ENCODE measurements at regions not wholly inside any gene's neighbourhood (a gene's known extent, or its start where the extent isn't known, plus 50 kb on each side); places are given as distances from the start of the nearest gene placed in this dataset.

GRCh38 chr11:90349731-90350130 lies 126.9 kb upstream of the CHORDC1 start:
- WGBS (ENCODE audit: extremely low coverage, insufficient coverage, low lambda C conversion rate): no CpG with 5 or more reads among the region's 1 CpG

DNA sequence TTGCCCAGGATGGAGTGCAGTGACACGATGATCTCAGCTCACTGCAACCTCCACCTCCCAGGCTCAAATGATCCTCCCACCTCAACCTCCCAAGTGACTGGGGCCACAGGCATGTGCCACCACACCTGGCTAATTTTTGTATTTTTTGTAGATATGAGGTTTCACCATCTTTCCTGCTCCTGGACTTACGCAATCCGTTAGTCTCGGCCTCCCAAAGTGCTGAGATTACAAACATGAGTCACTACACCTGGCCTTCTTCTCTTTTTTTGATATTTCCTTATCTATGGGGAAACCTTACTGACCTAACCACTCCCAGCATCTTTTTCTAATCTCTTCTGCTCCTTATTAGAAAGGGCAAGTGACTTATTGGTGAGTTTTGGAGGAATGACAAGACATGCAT lies 121.7 kb upstream of the CHORDC1 start:
- no CpG with 5 or more reads among the region's 4 CpGs for WGBS (ENCODE audit: extremely low coverage, insufficient coverage, low lambda C conversion rate)
- Histone ChIP-seq H3K27me3 (ENCODE audit: insufficient read depth, low read length, poor library complexity) (no peaks in the 10 kb centered on the region), H3K4me3 (ENCODE audit: low read length) (no peak overlapping the region), H3K79me1 (ENCODE audit: low read length) (no peaks in the 10 kb centered on the region), H3K27ac (ENCODE audit: low read depth, low read length) (no peak overlapping the region), H2AK5ac (ENCODE audit: low read length) (no peak overlapping the region), H3K9ac (ENCODE audit: low read length) (no peak overlapping the region), H3K4me1 (ENCODE audit: control insufficient read depth, low read depth, low read length) (no peaks in the 10 kb centered on the region), H3K4me2 (ENCODE audit: low read length) (no peak overlapping the region), H2BK15ac (replicated peaks; ENCODE audit: low read depth) (no peak overlapping the region), H3K36me3 (ENCODE audit: control insufficient read depth, insufficient read depth, low read length) (no peaks in the 10 kb centered on the region), H3K23ac (ENCODE audit: low read length) (no peak overlapping the region), H2BK120ac (ENCODE audit: low read depth, low read length) (no peak overlapping the region), H3K18ac (ENCODE audit: low read length) (no peak overlapping the region), H4K5ac (ENCODE audit: low read length) (no peak overlapping the region), H2BK5ac (ENCODE audit: low read length) (no peak overlapping the region), H4K8ac (ENCODE audit: low read depth, low read length) (no peak overlapping the region), H3K4ac (ENCODE audit: low read depth, low read length) (no peak overlapping the region), H3K79me2 (ENCODE audit: control insufficient read depth, insufficient read depth, low read length) (no peaks in the 10 kb centered on the region), H3K56ac (ENCODE audit: low read length) (no peak overlapping the region)
- no peak for DNase-seq

More at GRCh38 chr11:90349731-90350130, 126.9 kb upstream of the CHORDC1 start:
- Histone ChIP-seq H3K9ac (ENCODE audit: low read length) (no peak overlapping the region), H2BK120ac (ENCODE audit: low read depth, low read length) (no peak overlapping the region), H3K4me2 (ENCODE audit: low read length) (no peak overlapping the region), H4K5ac (ENCODE audit: low read length) (no peak overlapping the region), H2AK5ac (ENCODE audit: low read length) (no peak overlapping the region), H3K79me2 (ENCODE audit: control insufficient read depth, insufficient read depth, low read length) (no peaks in the 10 kb centered on the region), H4K8ac (ENCODE audit: low read depth, low read length) (no peak overlapping the region), H3K18ac (ENCODE audit: low read length) (no peak overlapping the region), H2BK15ac (replicated peaks; ENCODE audit: low read depth) (no peak overlapping the region), H3K36me3 (ENCODE audit: control insufficient read depth, insufficient read depth, low read length) (no peaks in the 10 kb centered on the region), H3K27me3 (ENCODE audit: insufficient read depth, low read length, poor library complexity) (no peaks in the 10 kb centered on the region), H3K27ac (ENCODE audit: low read depth, low read length) (no peak overlapping the region), H3K56ac (ENCODE audit: low read length) (no peak overlapping the region), H3K4ac (ENCODE audit: low read depth, low read length) (no peak overlapping the region), H3K4me1 (ENCODE audit: control insufficient read depth, low read depth, low read length) (no peaks in the 10 kb centered on the region), H3K23ac (ENCODE audit: low read length) (no peak overlapping the region), H3K79me1 (ENCODE audit: low read length) (no peaks in the 10 kb centered on the region), H2BK5ac (ENCODE audit: low read length) (no peak overlapping the region), H3K4me3 (ENCODE audit: low read length) (no peak overlapping the region)
- DNase-seq: no peak

- Histone ChIP-seq H3K79me1 (ENCODE audit: low read length) (no peaks in the 10 kb centered on the region), H4K5ac (ENCODE audit: low read length) (no peak overlapping the region), H3K79me2 (ENCODE audit: control insufficient read depth, insufficient read depth, low read length) (no peaks in the 10 kb centered on the region), H3K4me3 (ENCODE audit: low read length) (no peak overlapping the region), H2AK5ac (ENCODE audit: low read length) (no peak overlapping the region), H3K27me3 (ENCODE audit: insufficient read depth, low read length, poor library complexity) (no peaks in the 10 kb centered on the region), H3K4me2 (ENCODE audit: low read length) (no peak overlapping the region), H3K4ac (ENCODE audit: low read depth, low read length) (no peak overlapping the region), H3K18ac (ENCODE audit: low read length) (no peak overlapping the region), H4K8ac (ENCODE audit: low read depth, low read length) (no peak overlapping the region), H2BK15ac (replicated peaks; ENCODE audit: low read depth) (no peak overlapping the region), H3K23ac (ENCODE audit: low read length) (no peak overlapping the region), H3K9ac (ENCODE audit: low read length) (no peak overlapping the region), H2BK120ac (ENCODE audit: low read depth, low read length) (no peak overlapping the region), H3K56ac (ENCODE audit: low read length) (no peak overlapping the region), H3K27ac (ENCODE audit: low read depth, low read length) (no peak overlapping the region), H3K36me3 (ENCODE audit: control insufficient read depth, insufficient read depth, low read length) (no peaks in the 10 kb centered on the region), H2BK5ac (ENCODE audit: low read length) (no peak overlapping the region), H3K4me1 (ENCODE audit: control insufficient read depth, low read depth, low read length) (no peaks in the 10 kb centered on the region)
- DNase-seq: no peak
- WGBS (ENCODE audit: extremely low coverage, insufficient coverage, low lambda C conversion rate): no CpG with 5 or more reads among the region's 2 CpGs
These were observed 120.8 kb upstream of the CHORDC1 start for GRCh38 chr11:90343673-90344072.

DNA sequence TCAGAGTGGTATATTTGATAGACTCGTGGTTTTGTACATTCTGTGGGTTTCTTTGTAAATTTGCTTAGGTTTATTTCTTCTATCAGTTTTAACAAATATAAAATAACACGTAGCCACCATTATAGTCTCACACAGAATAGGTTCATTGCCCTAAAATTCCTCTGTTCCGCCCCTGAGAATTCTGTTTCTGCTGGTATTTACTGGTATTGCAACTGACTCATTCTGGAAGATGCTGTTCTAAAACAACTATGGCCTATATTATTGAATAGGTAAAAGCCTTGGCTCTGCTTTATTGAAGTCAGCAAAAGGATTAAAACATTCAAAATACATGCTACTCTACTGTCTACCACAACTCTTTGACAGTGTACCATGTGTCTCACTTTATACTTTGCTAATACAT lies 119.1 kb upstream of the CHORDC1 start:
- no peak for DNase-seq
- H3K9ac ChIP-seq (ENCODE audit: low read length): no peak overlapping the region
- no peak overlapping the region for H3K4me3 ChIP-seq (ENCODE audit: low read length)
- no peaks in the 10 kb centered on the region for H3K79me2 ChIP-seq (ENCODE audit: control insufficient read depth, insufficient read depth, low read length)
- no peak overlapping the region for H3K23ac ChIP-seq (ENCODE audit: low read length)
- no peak overlapping the region for H3K56ac ChIP-seq (ENCODE audit: low read length)
- no peak overlapping the region for H3K4ac ChIP-seq (ENCODE audit: low read depth, low read length)
- H2BK5ac ChIP-seq (ENCODE audit: low read length): no peak overlapping the region
- no peaks in the 10 kb centered on the region for H3K4me1 ChIP-seq (ENCODE audit: control insufficient read depth, low read depth, low read length)
- no peak overlapping the region for H3K4me2 ChIP-seq (ENCODE audit: low read length)
- H3K18ac ChIP-seq (ENCODE audit: low read length): no peak overlapping the region
- H3K36me3 ChIP-seq (ENCODE audit: control insufficient read depth, insufficient read depth, low read length): no peaks in the 10 kb centered on the region
- no peak overlapping the region for H4K5ac ChIP-seq (ENCODE audit: low read length)
- no CpG with 5 or more reads among the region's 3 CpGs for WGBS (ENCODE audit: extremely low coverage, insufficient coverage, low lambda C conversion rate)
- no peak overlapping the region for H2BK15ac ChIP-seq (replicated peaks; ENCODE audit: low read depth)
- no peak overlapping the region for H3K27ac ChIP-seq (ENCODE audit: low read depth, low read length)
- H2AK5ac ChIP-seq (ENCODE audit: low read length): no peak overlapping the region
- no peak overlapping the region for H2BK120ac ChIP-seq (ENCODE audit: low read depth, low read length)
- H3K79me1 ChIP-seq (ENCODE audit: low read length): no peaks in the 10 kb centered on the region
- no peak overlapping the region for H4K8ac ChIP-seq (ENCODE audit: low read depth, low read length)
- H3K27me3 ChIP-seq (ENCODE audit: insufficient read depth, low read length, poor library complexity): no peaks in the 10 kb centered on the region

DNA sequence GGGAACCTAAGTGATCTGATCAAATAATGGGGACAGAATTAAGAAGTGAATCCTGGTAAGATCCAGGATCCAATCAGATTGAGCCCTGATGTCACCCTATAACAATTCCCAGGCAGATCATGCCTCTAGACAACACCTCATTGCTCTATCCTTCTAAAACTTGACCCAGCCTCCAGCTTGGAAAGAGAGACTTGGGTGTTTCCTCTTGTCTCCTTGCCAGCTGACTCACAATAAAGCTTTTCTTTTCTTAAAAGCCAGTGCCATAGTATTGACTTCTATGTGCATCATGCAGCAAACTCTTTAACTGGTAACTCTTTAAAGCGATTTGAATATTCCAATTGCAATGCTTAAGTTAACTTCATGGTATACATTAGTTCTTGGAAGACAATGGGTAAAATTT lies 109.6 kb upstream of the CHORDC1 start:
- H4K8ac ChIP-seq (ENCODE audit: low read depth, low read length): no peak overlapping the region
- no peak overlapping the region for H2BK5ac ChIP-seq (ENCODE audit: low read length)
- H4K5ac ChIP-seq (ENCODE audit: low read length): no peak overlapping the region
- H3K79me1 ChIP-seq (ENCODE audit: low read length): no peaks in the 10 kb centered on the region
- no peaks in the 10 kb centered on the region for H3K27me3 ChIP-seq (ENCODE audit: insufficient read depth, low read length, poor library complexity)
- no peak overlapping the region for H3K4me2 ChIP-seq (ENCODE audit: low read length)
- no peak overlapping the region for H3K9ac ChIP-seq (ENCODE audit: low read length)
- no peak overlapping the region for H2AK5ac ChIP-seq (ENCODE audit: low read length)
- no peak overlapping the region for H3K23ac ChIP-seq (ENCODE audit: low read length)
- no peak overlapping the region for H2BK15ac ChIP-seq (replicated peaks; ENCODE audit: low read depth)
- no peak overlapping the region for H3K27ac ChIP-seq (ENCODE audit: low read depth, low read length)
- no peak overlapping the region for H3K4ac ChIP-seq (ENCODE audit: low read depth, low read length)
- no peaks in the 10 kb centered on the region for H3K36me3 ChIP-seq (ENCODE audit: control insufficient read depth, insufficient read depth, low read length)
- H2BK120ac ChIP-seq (ENCODE audit: low read depth, low read length): no peak overlapping the region
- H3K4me1 ChIP-seq (ENCODE audit: control insufficient read depth, low read depth, low read length): no peaks in the 10 kb centered on the region
- H3K56ac ChIP-seq (ENCODE audit: low read length): no peak overlapping the region
- DNase-seq: no peak
- no peaks in the 10 kb centered on the region for H3K79me2 ChIP-seq (ENCODE audit: control insufficient read depth, insufficient read depth, low read length)
- H3K18ac ChIP-seq (ENCODE audit: low read length): no peak overlapping the region
- no peak overlapping the region for H3K4me3 ChIP-seq (ENCODE audit: low read length)
- WGBS (ENCODE audit: extremely low coverage, insufficient coverage, low lambda C conversion rate): no CpG with 5 or more reads among the region's 1 CpG

GRCh38 chr11:90330632-90331031 lies 107.8 kb upstream of the CHORDC1 start:
- no peaks in the 10 kb centered on the region for H3K4me1 ChIP-seq (ENCODE audit: control insufficient read depth, low read depth, low read length)

More at GRCh38 chr11:90330632-90331031, 107.8 kb upstream of the CHORDC1 start:
- Histone ChIP-seq H3K56ac (ENCODE audit: low read length) (no peak overlapping the region), H3K23ac (ENCODE audit: low read length) (no peak overlapping the region), H4K5ac (ENCODE audit: low read length) (no peak overlapping the region), H3K79me1 (ENCODE audit: low read length) (no peaks in the 10 kb centered on the region), H2BK5ac (ENCODE audit: low read length) (no peak overlapping the region), H3K79me2 (ENCODE audit: control insufficient read depth, insufficient read depth, low read length) (no peaks in the 10 kb centered on the region), H3K4me3 (ENCODE audit: low read length) (no peak overlapping the region), H2BK15ac (replicated peaks; ENCODE audit: low read depth) (no peak overlapping the region), H4K8ac (ENCODE audit: low read depth, low read length) (no peak overlapping the region), H3K27me3 (ENCODE audit: insufficient read depth, low read length, poor library complexity) (no peaks in the 10 kb centered on the region), H3K36me3 (ENCODE audit: control insufficient read depth, insufficient read depth, low read length) (no peaks in the 10 kb centered on the region), H3K4me2 (ENCODE audit: low read length) (no peak overlapping the region), H3K27ac (ENCODE audit: low read depth, low read length) (no peak overlapping the region), H3K18ac (ENCODE audit: low read length) (no peak overlapping the region), H2BK120ac (ENCODE audit: low read depth, low read length) (no peak overlapping the region), H3K4ac (ENCODE audit: low read depth, low read length) (no peak overlapping the region), H2AK5ac (ENCODE audit: low read length) (no peak overlapping the region), H3K9ac (ENCODE audit: low read length) (no peak overlapping the region)
- no CpG with 5 or more reads among the region's 2 CpGs for WGBS (ENCODE audit: extremely low coverage, insufficient coverage, low lambda C conversion rate)
- DNase-seq: no peak

Data from mesendoderm (in vitro differentiated cells).